ENCODE measurements at regions not wholly inside any gene's neighbourhood (a gene's known extent, or its start where the extent isn't known, plus 50 kb on each side); places are given as distances from the start of the nearest gene placed in this dataset.

- no peak for TF ChIP-seq YY1 (IDR thresholded peaks at IDR 0.05; ENCODE audit: insufficient read depth, insufficient read length)
- TF ChIP-seq ZNF274 (IDR thresholded peaks at IDR 0.05; ENCODE audit: low read depth, low read length) = no peak
- no peak for TF ChIP-seq SUZ12 (IDR thresholded peaks at IDR 0.05; ENCODE audit: extremely low read depth, insufficient read depth, insufficient read length)
Measured at GRCh38 chr12:115070313-115070712, 386.3 kb upstream of the TBX3 start.

Measured in NT2/D1 (cell line).